ENCODE measurements at regions not wholly inside any gene's neighbourhood (a gene's known extent, or its start where the extent isn't known, plus 50 kb on each side); places are given as distances from the start of the nearest gene placed in this dataset.

GRCh38 chr11:71188886-71189767 is 63.2 kb downstream of the SHANK2 start:
- no peak overlapping the region for H3K4me3 ChIP-seq
- H3K36me3 ChIP-seq: no peaks in the 10 kb centered on the region
- DNase-seq (ENCODE audit: low spot score): no peak
- H3K27me3 ChIP-seq (replicated peaks; ENCODE audit: insufficient read depth): no peaks in the 10 kb centered on the region
- H3K4me1 ChIP-seq (replicated peaks): no peaks in the 10 kb centered on the region
- TF ChIP-seq, protein P1, sequence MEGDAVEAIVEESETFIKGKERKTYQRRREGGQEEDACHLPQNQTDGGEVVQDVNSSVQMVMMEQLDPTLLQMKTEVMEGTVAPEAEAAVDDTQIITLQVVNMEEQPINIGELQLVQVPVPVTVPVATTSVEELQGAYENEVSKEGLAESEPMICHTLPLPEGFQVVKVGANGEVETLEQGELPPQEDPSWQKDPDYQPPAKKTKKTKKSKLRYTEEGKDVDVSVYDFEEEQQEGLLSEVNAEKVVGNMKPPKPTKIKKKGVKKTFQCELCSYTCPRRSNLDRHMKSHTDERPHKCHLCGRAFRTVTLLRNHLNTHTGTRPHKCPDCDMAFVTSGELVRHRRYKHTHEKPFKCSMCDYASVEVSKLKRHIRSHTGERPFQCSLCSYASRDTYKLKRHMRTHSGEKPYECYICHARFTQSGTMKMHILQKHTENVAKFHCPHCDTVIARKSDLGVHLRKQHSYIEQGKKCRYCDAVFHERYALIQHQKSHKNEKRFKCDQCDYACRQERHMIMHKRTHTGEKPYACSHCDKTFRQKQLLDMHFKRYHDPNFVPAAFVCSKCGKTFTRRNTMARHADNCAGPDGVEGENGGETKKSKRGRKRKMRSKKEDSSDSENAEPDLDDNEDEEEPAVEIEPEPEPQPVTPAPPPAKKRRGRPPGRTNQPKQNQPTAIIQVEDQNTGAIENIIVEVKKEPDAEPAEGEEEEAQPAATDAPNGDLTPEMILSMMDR (IDR thresholded peaks at IDR 0.05): no peak
- TF ChIP-seq POLR2AphosphoS5 (IDR thresholded peaks at IDR 0.05) (no peak), POLR2A (IDR thresholded peaks at IDR 0.05) (no peak)
- WGBS: 94% methylated on average over 20 of the region's 20 CpGs
- H3K27ac ChIP-seq: no peak overlapping the region
- no peaks in the 10 kb centered on the region for H3K9me3 ChIP-seq
- intact Hi-C loops (cut with DNase I): no loop called here

DNA sequence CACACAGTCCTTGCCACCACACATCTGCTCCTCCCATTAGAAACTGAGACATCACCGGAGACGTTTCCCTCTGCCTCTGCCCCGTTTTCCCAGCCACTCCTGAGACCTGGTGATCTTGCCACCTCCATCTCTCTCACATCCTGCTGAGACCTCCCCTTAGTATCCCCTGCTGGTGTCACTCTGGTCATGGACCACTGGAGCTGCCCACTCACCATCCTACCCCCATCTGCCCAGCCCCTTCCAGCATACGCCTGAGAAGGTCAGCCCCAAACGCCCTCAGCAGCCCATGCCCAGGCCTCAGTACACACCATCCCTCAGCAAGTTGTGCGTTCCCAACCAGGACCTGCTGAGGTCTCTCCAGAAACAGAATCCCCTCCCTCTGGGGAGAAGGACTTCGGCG is 64.3 kb downstream of the SHANK2 start:
- intact Hi-C loops (cut with DNase I): no loop called here
- no peak overlapping the region for H3K27ac ChIP-seq
- TF ChIP-seq, protein P1 (IDR thresholded peaks at IDR 0.05): no peak
- TF ChIP-seq POLR2A (IDR thresholded peaks at IDR 0.05) (no peak), POLR2AphosphoS5 (IDR thresholded peaks at IDR 0.05) (no peak)
- H3K9me3 ChIP-seq: no peaks in the 10 kb centered on the region
- H3K4me1 ChIP-seq (replicated peaks): no peaks in the 10 kb centered on the region
- no peak for DNase-seq (ENCODE audit: low spot score)
- H3K27me3 ChIP-seq (replicated peaks; ENCODE audit: insufficient read depth): no peaks in the 10 kb centered on the region
- no peaks in the 10 kb centered on the region for H3K36me3 ChIP-seq
- WGBS: 94% methylated on average over 8 of the region's 8 CpGs
- H3K4me3 ChIP-seq: no peak overlapping the region

DNA sequence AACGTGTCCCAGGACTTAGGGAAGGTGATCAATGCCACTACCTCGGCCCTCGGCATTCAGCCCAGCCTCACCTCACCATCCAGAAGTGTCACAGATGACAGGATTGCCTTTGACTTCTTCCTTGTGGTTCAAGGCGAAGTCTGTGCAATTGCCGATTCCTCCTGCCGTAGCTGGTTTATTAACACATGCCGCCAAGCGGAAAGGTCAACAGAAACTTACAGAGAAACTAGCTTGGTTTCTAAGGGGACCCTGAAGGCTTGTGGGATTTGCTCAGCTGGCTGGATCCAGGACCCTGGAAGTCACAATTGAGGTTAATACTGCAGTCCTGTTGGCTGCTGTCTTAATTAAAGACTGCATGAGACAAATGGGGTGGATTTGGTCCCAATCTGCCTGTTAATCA is 65.6 kb downstream of the SHANK2 start:
- no peaks in the 10 kb centered on the region for H3K36me3 ChIP-seq
- no peak overlapping the region for H3K4me3 ChIP-seq
- no peak overlapping the region for H3K27ac ChIP-seq
- TF ChIP-seq POLR2A (IDR thresholded peaks at IDR 0.05): no peak
- no peak for TF ChIP-seq POLR2AphosphoS5 (IDR thresholded peaks at IDR 0.05)
- TF ChIP-seq, protein P1 (IDR thresholded peaks at IDR 0.05): no peak
- 88% methylated on average over 8 of the region's 8 CpGs for WGBS
- DNase-seq (ENCODE audit: low spot score): no peak
- H3K9me3 ChIP-seq: no peaks in the 10 kb centered on the region
- no peaks in the 10 kb centered on the region for H3K4me1 ChIP-seq (replicated peaks)
- no peaks in the 10 kb centered on the region for H3K27me3 ChIP-seq (replicated peaks; ENCODE audit: insufficient read depth)
- intact Hi-C loops (cut with DNase I): no loop called here

DNA sequence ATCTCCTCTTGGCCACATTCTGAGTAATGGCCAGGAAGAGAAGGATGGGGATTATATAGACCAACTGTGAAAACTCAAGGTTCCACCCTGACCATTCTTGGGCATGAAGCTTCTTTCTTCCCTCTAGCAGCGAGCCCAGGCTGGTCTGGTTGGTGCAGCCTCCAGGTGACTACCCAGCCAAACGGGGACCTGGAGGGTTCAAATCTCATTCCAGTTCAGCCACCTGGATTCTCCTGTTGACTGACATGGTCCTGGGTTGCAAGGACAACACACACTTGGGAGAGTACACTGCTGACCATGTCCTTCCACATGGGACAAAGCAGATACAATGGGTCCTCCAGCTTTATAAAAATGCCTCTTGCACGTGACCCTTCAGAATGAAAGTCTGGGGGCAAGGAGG is 67.0 kb downstream of the SHANK2 start:
- WGBS: 91% methylated on average over 3 of the region's 3 CpGs
- H3K27ac ChIP-seq: no peak overlapping the region
- no peaks in the 10 kb centered on the region for H3K4me1 ChIP-seq (replicated peaks)
- H3K9me3 ChIP-seq: no peaks in the 10 kb centered on the region
- intact Hi-C loops (cut with DNase I): no loop called here
- no peaks in the 10 kb centered on the region for H3K36me3 ChIP-seq
- TF ChIP-seq POLR2A (IDR thresholded peaks at IDR 0.05) (no peak), POLR2AphosphoS5 (IDR thresholded peaks at IDR 0.05) (no peak)
- TF ChIP-seq, protein P1 (IDR thresholded peaks at IDR 0.05): no peak
- DNase-seq (ENCODE audit: low spot score): no peak
- no peaks in the 10 kb centered on the region for H3K27me3 ChIP-seq (replicated peaks; ENCODE audit: insufficient read depth)
- no peak overlapping the region for H3K4me3 ChIP-seq
